ENCODE measurements at regions not wholly inside any gene's neighbourhood (a gene's known extent, or its start where the extent isn't known, plus 50 kb on each side); places are given as distances from the start of the nearest gene placed in this dataset.

DNA sequence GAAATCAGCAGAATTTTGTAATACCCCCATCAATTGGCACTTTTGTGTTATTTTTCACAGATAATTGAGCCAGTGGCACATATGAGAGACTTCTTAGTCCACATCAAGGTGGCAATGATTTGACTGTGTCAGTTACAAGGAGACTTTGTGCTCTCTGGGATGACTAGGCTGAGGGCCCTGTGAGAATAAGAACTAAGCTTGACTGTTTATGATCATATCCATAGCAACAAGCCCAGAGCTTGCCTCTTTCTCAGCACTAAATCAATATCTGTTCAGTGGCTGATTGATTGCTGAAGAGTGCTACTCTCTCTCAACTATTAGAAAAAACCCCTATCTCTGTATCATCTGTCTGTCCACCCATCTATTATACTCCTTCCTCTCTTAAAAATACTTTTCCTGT is 185.3 kb upstream of the PLPP4 start:
- TF ChIP-seq, protein P1, sequence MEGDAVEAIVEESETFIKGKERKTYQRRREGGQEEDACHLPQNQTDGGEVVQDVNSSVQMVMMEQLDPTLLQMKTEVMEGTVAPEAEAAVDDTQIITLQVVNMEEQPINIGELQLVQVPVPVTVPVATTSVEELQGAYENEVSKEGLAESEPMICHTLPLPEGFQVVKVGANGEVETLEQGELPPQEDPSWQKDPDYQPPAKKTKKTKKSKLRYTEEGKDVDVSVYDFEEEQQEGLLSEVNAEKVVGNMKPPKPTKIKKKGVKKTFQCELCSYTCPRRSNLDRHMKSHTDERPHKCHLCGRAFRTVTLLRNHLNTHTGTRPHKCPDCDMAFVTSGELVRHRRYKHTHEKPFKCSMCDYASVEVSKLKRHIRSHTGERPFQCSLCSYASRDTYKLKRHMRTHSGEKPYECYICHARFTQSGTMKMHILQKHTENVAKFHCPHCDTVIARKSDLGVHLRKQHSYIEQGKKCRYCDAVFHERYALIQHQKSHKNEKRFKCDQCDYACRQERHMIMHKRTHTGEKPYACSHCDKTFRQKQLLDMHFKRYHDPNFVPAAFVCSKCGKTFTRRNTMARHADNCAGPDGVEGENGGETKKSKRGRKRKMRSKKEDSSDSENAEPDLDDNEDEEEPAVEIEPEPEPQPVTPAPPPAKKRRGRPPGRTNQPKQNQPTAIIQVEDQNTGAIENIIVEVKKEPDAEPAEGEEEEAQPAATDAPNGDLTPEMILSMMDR (IDR thresholded peaks at IDR 0.05), result no peak
- TF ChIP-seq EP300 (IDR thresholded peaks at IDR 0.05) (no peak), POLR2A (IDR thresholded peaks at IDR 0.05) (no peak)
